K562 (cell line): ENCODE measurements at regions not wholly inside any gene's neighbourhood (a gene's known extent, or its start where the extent isn't known, plus 50 kb on each side); places are given as distances from the start of the nearest gene placed in this dataset.

Experiments
- ATAC-seq: fragments of 200-7000 bp; cut with Tn5 transposase; 3 replicates; pipeline ENCODE4 v1.9.1; 2020; ENCODE audit warnings: moderate library complexity
- BruUV-seq: library from RNA; stranded (reverse); fragments of 400-500 nt; replicated peaks from 2 replicates; lab custom pipeline; 2021; lab: Mats Ljungman, UMichigan
- CTCF ChIA-PET: fragments of 300-600 bp; formaldehyde crosslinking; extraction: SDS; loops from one replicate; lab custom pipeline; 2021; ENCODE audit warnings: low intra/inter-chr PET ratio; lab: Yijun Ruan, JAX
- POLR2A ChIA-PET: fragments of 300-600, 350-650 bp; sonication (Branson Sonifier 250); formaldehyde crosslinking; extraction: SDS; loops from one replicate; lab custom pipeline; 2021; ENCODE audit warnings: antibody characterized with exemption, inconsistent platforms; lab: Yijun Ruan, JAX
- DNase-seq, 4 experiments: peaks; one replicate each; pipeline versions ENCODE4 v3.0.0 to v3.0.0-alpha.2; 2011 to 2018; ENCODE audit warnings: low spot score in 3 of 4, mixed read lengths in 3 of 4; ENCODE audit errors: extremely low read depth in 1 of 4
- FAIRE-seq: peaks from 2 replicates; lab custom pipeline; 2011; peaks lifted over from hg19 to GRCh38; lab: Jason Lieb, UNC
- H2AFZ ChIP-seq: 2 replicates; pipeline ENCODE4 v1.6.0; 2011; ENCODE audit warnings: low read depth, low read length, control low read depth, inconsistent platforms
- H3K27ac ChIP-seq: fragments of 200-600 bp; 3 replicates; pipeline ENCODE4 v1.8.0; 2011; ENCODE audit warnings: low read depth, mild to moderate bottlenecking, control low read depth, inconsistent platforms, low read length, moderate library complexity, mixed read lengths; ENCODE audit errors: extremely low read depth
- H3K27me3 ChIP-seq, 2 experiments: fragments of 300-600 bp in 1 of 2; 2 replicates in 1 of 2; 3 replicates in 1 of 2; pipeline versions ENCODE4 v1.6.0 to v1.8.0; 2011; ENCODE audit warnings: inconsistent platforms in 2 of 2, low read length in 2 of 2, mild to moderate bottlenecking in 1 of 2, mixed read lengths in 1 of 2, moderate library complexity in 1 of 2; ENCODE audit not compliant: control insufficient read depth in 2 of 2, insufficient read depth in 2 of 2
- H3K36me3 ChIP-seq: fragments of 300-600 bp; 3 replicates; pipeline ENCODE4 v1.8.0; 2011; ENCODE audit warnings: mild to moderate bottlenecking, low read length, inconsistent platforms; ENCODE audit not compliant: control insufficient read depth, insufficient read depth
- H3K4me1 ChIP-seq, 2 experiments: fragments of 200-600 bp in 1 of 2; replicated peaks in 1 of 2; 2 replicates in 1 of 2; 3 replicates in 1 of 2; pipeline versions ENCODE4 v1.5.1 to v1.8.0; 2011; ENCODE audit warnings: inconsistent platforms in 2 of 2, low read length in 2 of 2, mild to moderate bottlenecking in 1 of 2, mixed read lengths in 1 of 2, moderate library complexity in 1 of 2; ENCODE audit not compliant: control insufficient read depth in 2 of 2, insufficient read depth in 2 of 2
- H3K4me2 ChIP-seq: 2 replicates; pipeline ENCODE4 v1.6.1; 2011; ENCODE audit warnings: low read length, control low read depth, inconsistent platforms, mixed read lengths; ENCODE audit not compliant: insufficient read depth
- H3K4me3 ChIP-seq: fragments of 200-600 bp; sonication (generic), shearing (Covaris generic); 2 replicates; pipeline ENCODE4 v1.5.1; 2016; ENCODE audit warnings: control low read depth, inconsistent platforms
- H3K79me2 ChIP-seq: fragments of 200-600 bp; 3 replicates; pipeline ENCODE4 v1.8.0; 2011; ENCODE audit warnings: low read length, inconsistent platforms; ENCODE audit not compliant: control insufficient read depth, insufficient read depth
- H3K9ac ChIP-seq, 2 experiments: 2 replicates each; pipeline versions ENCODE4 v1.6.0 to v1.6.1; 2011; ENCODE audit warnings: low read depth in 2 of 2, low read length in 2 of 2, control low read depth in 1 of 2, inconsistent platforms in 1 of 2, mild to moderate bottlenecking in 1 of 2, mixed read lengths in 1 of 2; ENCODE audit not compliant: insufficient read depth in 1 of 2
- H3K9me1 ChIP-seq: one replicate; pipeline ENCODE4 v1.6.0; 2011; ENCODE audit warnings: inconsistent platforms, mild to moderate bottlenecking, low read length, moderate library complexity; ENCODE audit not compliant: control insufficient read depth, insufficient read depth
- H3K9me3 ChIP-seq: replicated peaks from 2 replicates; pipeline ENCODE4 v1.5.1; 2011; ENCODE audit warnings: low read depth, low read length, inconsistent platforms; ENCODE audit not compliant: control insufficient read depth, insufficient read depth
- H4K20me1 ChIP-seq: replicated peaks from 2 replicates; pipeline ENCODE4 v1.6.1; 2011; ENCODE audit warnings: low read length, inconsistent platforms, mixed read lengths; ENCODE audit not compliant: control insufficient read depth, insufficient read depth
- BRD4 ChIP-seq: fragments of 200-600 bp; sonication (generic); IDR thresholded peaks from 2 replicates; pipeline ENCODE4 v1.6.1; 2017; ENCODE audit warnings: inconsistent platforms
- C11orf30 ChIP-seq: fragments of 450-650 bp; IDR thresholded peaks from 2 replicates; pipeline ENCODE4 v1.6.1; 2016; ENCODE audit warnings: low read depth, mild to moderate bottlenecking
- CC2D1A ChIP-seq: fragments of 450-650 bp; IDR thresholded peaks from 2 replicates; pipeline ENCODE4 v1.6.1; 2017; ENCODE audit warnings: mild to moderate bottlenecking
- HIVEP1 ChIP-seq: fragments of 250-450 bp; sonication (Bioruptor Pico); IDR thresholded peaks from 2 replicates; pipeline ENCODE4 v1.4.0; 2020; ENCODE audit warnings: mild to moderate bottlenecking
- L3MBTL2 ChIP-seq: fragments of 450-650 bp; IDR thresholded peaks from 2 replicates; pipeline ENCODE4 v1.6.1; 2016; ENCODE audit warnings: mild to moderate bottlenecking, moderate library complexity
- MAFK ChIP-seq: IDR thresholded peaks from 2 replicates; pipeline ENCODE4 v1.6.1; 2011; ENCODE audit warnings: low read length, improper control_type of control experiment
- SNRNP70 ChIP-seq: fragments of 200-400 bp; formaldehyde crosslinking; optimal IDR thresholded peaks from 2 replicates; pipeline ENCODE3; 2017; ENCODE audit warnings: low read depth, low read length
- TGIF2 ChIP-seq: sonication (generic); formaldehyde crosslinking; IDR thresholded peaks from 2 replicates; pipeline ENCODE4 v1.8.1; 2022; ENCODE audit warnings: mild to moderate bottlenecking, missing genetic modification reagents, moderate library complexity
- ZNF232 ChIP-seq: sonication (generic); formaldehyde crosslinking; IDR thresholded peaks from 2 replicates; pipeline ENCODE4 v1.8.0; 2022; ENCODE audit warnings: mild to moderate bottlenecking, missing genetic modification reagents
- WGBS: fragments of 100-300 bp; shearing (Covaris generic); methylation state at CpG from one replicate; pipeline ENCODE4 v1.1.6; 2016; ENCODE audit warnings: low coverage, mixed read lengths; ENCODE audit not compliant: insufficient coverage; ENCODE audit errors: missing lambda C conversion rate; 5-methylcytosine and 5-hydroxymethylcytosine counted together
- in situ Hi-C: fragments of 300-500 bp; cut with MboI; formaldehyde crosslinking; loops from 4 replicates; pipeline ENCODE4 v1.15.0; 2018; ENCODE audit warnings: inconsistent platforms, mixed read lengths
- intact Hi-C: fragments of 100-400 bp; cut with micrococcal nuclease; formaldehyde crosslinking; loops from 2 replicates; pipeline ENCODE4 v1.14.2; 2022
- TF ChIP-seq, protein P1 (sequence below): sonication (generic); formaldehyde crosslinking; IDR thresholded peaks from 2 replicates; pipeline ENCODE4 v1.8.0; 2022; ENCODE audit warnings: mild to moderate bottlenecking, missing genetic modification reagents
- TF ChIP-seq, protein P2 (sequence below): fragments of 250-450 bp; sonication (Bioruptor Pico); IDR thresholded peaks from 2 replicates; pipeline ENCODE4 v1.5.0; 2022; ENCODE audit warnings: mild to moderate bottlenecking
- TF ChIP-seq, protein P3 (sequence below): fragments of 150-350 bp; conservative IDR thresholded peaks from 2 replicates; pipeline ENCODE4 v1.6.1; 2014; ENCODE audit warnings: low read length
- TF ChIP-seq, protein P4 (sequence below), 2 experiments: fragments of 150-350 bp in 1 of 2; IDR thresholded peaks; 2 replicates each; pipeline ENCODE4 v1.6.1; 2012 to 2016; ENCODE audit warnings: low read depth in 2 of 2, low read length in 2 of 2, mild to moderate bottlenecking in 1 of 2, moderate library complexity in 1 of 2

DNA sequence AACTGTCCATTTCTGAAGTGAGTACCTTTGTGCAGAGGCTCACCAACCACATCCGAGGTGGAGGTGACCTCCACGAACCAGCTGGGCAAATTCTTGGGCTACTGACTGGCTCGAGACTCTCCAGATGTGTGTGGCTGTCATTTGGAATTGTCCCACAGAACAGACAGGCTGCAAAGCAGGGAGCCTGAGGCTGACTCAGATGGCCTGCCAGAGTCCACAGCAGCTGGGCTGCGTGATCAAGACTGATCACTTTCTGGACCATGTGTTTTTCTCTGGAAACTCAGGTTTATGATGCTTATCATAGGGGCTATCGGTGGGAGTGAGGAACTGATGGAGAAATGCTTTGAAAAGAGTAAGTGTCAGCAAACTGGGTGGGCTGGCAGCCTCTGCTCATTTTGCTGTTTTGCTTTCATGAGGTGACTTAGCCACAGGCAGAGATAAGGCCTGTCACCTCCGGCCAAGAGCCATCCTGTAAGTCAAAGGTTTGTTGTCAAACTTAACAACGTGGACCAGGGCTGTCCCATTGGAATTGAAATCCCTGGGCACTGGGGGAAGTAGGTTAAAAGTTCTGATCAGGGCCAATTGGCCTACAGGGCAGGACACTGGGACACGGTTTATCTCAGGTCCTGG is 120.4 kb downstream of the LIPG start (continued):
- TF ChIP-seq MAFK (no peak), BRD4 (no peak), L3MBTL2 (no peak), CC2D1A (no peak)
- TF ChIP-seq, protein P1, sequence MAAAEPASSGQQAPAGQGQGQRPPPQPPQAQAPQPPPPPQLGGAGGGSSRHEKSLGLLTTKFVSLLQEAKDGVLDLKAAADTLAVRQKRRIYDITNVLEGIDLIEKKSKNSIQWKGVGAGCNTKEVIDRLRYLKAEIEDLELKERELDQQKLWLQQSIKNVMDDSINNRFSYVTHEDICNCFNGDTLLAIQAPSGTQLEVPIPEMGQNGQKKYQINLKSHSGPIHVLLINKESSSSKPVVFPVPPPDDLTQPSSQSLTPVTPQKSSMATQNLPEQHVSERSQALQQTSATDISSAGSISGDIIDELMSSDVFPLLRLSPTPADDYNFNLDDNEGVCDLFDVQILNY (CRISPR knock-in tag), result no peak
- TF ChIP-seq, protein P2, sequence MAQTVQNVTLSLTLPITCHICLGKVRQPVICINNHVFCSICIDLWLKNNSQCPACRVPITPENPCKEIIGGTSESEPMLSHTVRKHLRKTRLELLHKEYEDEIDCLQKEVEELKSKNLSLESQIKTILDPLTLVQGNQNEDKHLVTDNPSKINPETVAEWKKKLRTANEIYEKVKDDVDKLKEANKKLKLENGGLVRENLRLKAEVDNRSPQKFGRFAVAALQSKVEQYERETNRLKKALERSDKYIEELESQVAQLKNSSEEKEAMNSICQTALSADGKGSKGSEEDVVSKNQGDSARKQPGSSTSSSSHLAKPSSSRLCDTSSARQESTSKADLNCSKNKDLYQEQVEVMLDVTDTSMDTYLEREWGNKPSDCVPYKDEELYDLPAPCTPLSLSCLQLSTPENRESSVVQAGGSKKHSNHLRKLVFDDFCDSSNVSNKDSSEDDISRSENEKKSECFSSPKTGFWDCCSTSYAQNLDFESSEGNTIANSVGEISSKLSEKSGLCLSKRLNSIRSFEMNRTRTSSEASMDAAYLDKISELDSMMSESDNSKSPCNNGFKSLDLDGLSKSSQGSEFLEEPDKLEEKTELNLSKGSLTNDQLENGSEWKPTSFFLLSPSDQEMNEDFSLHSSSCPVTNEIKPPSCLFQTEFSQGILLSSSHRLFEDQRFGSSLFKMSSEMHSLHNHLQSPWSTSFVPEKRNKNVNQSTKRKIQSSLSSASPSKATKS, result no peak
- TF ChIP-seq, all 486 proteins: peak for 0

DNA sequence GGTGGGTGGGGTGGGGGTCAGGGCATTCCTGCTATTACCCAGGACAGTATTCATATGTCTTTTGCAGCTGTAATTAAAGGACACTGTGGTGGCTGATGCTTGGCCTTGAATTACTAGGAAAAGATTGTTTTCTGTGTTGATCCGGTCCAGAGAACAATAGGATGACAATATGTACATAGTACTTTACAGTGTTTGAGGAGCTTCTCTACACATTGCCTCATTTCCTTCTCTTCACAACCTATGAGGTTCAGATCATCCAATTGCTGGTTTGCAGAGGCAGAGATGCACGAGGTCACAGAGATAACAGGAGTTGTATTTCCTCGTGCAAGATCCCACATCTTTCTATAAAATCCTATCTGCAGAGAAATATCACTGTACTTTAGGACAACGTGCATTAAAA is 119.5 kb downstream of the LIPG start:
- 2% methylated on average over 4 of the region's 4 CpGs for WGBS
- no peaks in the 10 kb centered on the region for H3K9me1 ChIP-seq
- H3K4me3 ChIP-seq, result no peak overlapping the region
- ChIA-PET POLR2A (no interaction called here), CTCF (no interaction called here)
- DNase-seq, result no peak
- no TSS peak for BruUV-seq
- H3K9ac ChIP-seq, result no peak overlapping the region
- in situ Hi-C loops (no loop called here), intact Hi-C loops (no loop called here)
- H2AFZ ChIP-seq, result no peak overlapping the region
- H3K36me3 ChIP-seq, result no peaks in the 10 kb centered on the region
- no peaks in the 10 kb centered on the region; a peak in 1 of 5 replicates for H3K4me1 ChIP-seq
- no peak overlapping the region for H3K4me2 ChIP-seq
- FAIRE-seq, result no peak
- H3K27ac ChIP-seq, result no peak overlapping the region
- no peaks in the 10 kb centered on the region for H4K20me1 ChIP-seq
- no peaks in the 10 kb centered on the region for H3K79me2 ChIP-seq
- no peaks in the 10 kb centered on the region for H3K27me3 ChIP-seq
- no peak for ATAC-seq
- no peaks in the 10 kb centered on the region for H3K9me3 ChIP-seq
- TF ChIP-seq, protein P3, sequence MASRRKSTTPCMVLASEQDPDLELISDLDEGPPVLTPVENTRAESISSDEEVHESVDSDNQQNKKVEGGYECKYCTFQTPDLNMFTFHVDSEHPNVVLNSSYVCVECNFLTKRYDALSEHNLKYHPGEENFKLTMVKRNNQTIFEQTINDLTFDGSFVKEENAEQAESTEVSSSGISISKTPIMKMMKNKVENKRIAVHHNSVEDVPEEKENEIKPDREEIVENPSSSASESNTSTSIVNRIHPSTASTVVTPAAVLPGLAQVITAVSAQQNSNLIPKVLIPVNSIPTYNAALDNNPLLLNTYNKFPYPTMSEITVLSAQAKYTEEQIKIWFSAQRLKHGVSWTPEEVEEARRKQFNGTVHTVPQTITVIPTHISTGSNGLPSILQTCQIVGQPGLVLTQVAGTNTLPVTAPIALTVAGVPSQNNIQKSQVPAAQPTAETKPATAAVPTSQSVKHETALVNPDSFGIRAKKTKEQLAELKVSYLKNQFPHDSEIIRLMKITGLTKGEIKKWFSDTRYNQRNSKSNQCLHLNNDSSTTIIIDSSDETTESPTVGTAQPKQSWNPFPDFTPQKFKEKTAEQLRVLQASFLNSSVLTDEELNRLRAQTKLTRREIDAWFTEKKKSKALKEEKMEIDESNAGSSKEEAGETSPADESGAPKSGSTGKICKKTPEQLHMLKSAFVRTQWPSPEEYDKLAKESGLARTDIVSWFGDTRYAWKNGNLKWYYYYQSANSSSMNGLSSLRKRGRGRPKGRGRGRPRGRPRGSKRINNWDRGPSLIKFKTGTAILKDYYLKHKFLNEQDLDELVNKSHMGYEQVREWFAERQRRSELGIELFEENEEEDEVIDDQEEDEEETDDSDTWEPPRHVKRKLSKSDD, result no peak
- TF ChIP-seq TGIF2 (CRISPR knock-in tag) (no peak), HIVEP1 (CRISPR knock-in tag) (no peak), C11orf30 (no peak), SNRNP70 (no peak), ZNF232 (CRISPR knock-in tag) (no peak)
- TF ChIP-seq, protein P4, sequence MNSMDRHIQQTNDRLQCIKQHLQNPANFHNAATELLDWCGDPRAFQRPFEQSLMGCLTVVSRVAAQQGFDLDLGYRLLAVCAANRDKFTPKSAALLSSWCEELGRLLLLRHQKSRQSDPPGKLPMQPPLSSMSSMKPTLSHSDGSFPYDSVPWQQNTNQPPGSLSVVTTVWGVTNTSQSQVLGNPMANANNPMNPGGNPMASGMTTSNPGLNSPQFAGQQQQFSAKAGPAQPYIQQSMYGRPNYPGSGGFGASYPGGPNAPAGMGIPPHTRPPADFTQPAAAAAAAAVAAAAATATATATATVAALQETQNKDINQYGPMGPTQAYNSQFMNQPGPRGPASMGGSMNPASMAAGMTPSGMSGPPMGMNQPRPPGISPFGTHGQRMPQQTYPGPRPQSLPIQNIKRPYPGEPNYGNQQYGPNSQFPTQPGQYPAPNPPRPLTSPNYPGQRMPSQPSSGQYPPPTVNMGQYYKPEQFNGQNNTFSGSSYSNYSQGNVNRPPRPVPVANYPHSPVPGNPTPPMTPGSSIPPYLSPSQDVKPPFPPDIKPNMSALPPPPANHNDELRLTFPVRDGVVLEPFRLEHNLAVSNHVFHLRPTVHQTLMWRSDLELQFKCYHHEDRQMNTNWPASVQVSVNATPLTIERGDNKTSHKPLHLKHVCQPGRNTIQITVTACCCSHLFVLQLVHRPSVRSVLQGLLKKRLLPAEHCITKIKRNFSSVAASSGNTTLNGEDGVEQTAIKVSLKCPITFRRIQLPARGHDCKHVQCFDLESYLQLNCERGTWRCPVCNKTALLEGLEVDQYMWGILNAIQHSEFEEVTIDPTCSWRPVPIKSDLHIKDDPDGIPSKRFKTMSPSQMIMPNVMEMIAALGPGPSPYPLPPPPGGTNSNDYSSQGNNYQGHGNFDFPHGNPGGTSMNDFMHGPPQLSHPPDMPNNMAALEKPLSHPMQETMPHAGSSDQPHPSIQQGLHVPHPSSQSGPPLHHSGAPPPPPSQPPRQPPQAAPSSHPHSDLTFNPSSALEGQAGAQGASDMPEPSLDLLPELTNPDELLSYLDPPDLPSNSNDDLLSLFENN (IDR thresholded peaks at IDR 0.05; ENCODE audit: low read depth in 2 of 2, low read length in 2 of 2), result no peak
